GM21390 (cell line): ENCODE measurements at regions not wholly inside any gene's neighbourhood (a gene's known extent, or its start where the extent isn't known, plus 50 kb on each side); places are given as distances from the start of the nearest gene placed in this dataset.

ENCODE experiments used
- ATAC-seq: cut with Tn5 transposase; IDR thresholded peaks from one replicate; pipeline ENCODE4 v1.9.1; 2021; ENCODE audit not compliant: unreplicated experiment

GRCh38 chr2:45072862-45073237, 63.6 kb upstream of the SIX2 start:
- ATAC-seq: no peak

DNA sequence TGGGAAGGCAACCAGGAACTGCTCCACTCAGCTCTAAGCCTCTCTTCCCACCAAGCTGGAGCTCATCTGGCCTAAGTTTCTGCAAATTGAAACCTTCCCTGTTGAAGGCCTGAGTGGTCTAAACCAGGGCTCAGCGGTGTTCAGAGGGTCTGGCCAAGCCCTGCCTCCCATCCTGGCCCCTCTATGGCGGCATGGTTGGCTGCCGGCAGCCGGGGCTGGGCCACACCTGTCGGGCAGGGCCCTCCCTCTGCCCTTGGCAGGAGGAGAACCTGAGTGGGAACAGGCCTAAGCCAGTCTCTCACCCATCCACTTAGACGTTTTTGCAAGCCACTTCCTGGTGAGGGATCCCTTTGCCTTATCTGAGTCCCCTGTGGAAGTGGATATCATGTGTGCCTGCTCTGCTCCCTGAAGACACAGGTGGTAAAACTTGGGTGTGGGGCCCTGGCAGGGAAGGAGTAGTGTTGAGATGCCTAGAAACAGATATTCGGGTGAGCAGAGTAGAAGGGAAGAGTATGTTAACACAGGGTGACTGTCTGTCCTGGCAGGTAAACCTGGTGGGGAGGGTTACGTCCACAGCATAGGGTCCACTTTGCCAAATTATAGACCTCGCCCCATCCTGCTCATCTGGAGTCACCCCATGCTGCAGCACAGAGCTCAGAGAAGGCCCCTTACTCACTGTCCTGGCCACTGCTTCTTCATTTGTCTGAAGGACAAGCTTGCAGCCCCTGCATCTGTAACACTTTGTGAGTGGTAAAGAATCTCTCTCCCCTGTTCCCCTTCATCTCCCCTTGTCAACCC, 63.0 kb upstream of the SIX2 start:
- ATAC-seq: no peak

DNA sequence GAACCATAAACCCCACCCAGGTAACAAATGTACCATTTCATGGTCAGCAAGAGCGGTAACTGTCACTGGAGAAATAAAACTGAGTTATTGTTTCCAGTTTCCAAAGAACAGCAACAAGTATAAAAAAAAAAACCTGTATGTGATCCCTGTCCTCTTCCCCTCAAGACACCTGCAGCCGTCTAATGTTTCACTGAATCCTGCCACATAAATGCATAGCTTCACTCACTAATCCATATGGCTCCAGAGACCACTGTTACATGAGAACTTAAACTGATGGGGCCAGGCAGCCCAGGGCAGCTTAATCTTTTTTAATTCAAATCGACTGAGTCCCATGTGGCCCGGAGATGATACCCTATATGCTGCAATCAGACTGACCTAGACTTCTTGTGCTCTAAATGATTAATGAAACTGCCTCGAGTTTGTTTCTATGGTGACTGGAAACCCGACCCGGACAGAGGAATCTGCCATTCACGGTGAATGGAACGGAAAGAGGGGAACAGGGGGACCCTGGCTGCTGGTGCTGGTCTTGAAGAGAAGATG, 60.9 kb upstream of the SIX2 start:
- ATAC-seq: no peak

GRCh38 chr2:45069684-45070083, 60.4 kb upstream of the SIX2 start:
- ATAC-seq: no peak

- ATAC-seq: no peak
Observed at GRCh38 chr2:45068571-45069140, 59.4 kb upstream of the SIX2 start.

GRCh38 chr2:45067859-45068570, 58.8 kb upstream of the SIX2 start:
- ATAC-seq: no peak
